ENCODE measurements at regions not wholly inside any gene's neighbourhood (a gene's known extent, or its start where the extent isn't known, plus 50 kb on each side); places are given as distances from the start of the nearest gene placed in this dataset.

DNA sequence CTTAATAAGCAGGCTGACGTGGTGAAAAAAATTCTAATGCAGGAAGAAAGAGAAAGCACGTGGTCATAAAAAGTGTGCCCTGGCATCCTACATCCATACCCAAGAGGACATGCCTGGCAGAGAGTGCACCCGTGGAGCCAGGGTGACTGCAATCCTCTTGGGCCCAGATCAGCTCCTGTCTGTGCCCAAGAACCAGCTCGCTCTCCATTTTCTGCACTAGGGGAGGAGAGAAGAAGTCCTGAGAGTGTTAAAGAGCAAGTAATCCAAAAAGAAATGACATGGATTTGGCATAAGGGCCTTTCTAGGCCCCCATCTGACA, 483.1 kb downstream of the BCOR start:
- TF ChIP-seq POLR2A (IDR thresholded peaks at IDR 0.05) (no peak), POLR2AphosphoS5 (IDR thresholded peaks at IDR 0.05) (no peak)
